Fibroblast of lung (primary cell): ENCODE measurements at regions not wholly inside any gene's neighbourhood (a gene's known extent, or its start where the extent isn't known, plus 50 kb on each side); places are given as distances from the start of the nearest gene placed in this dataset.

ENCODE experiments used
- DNase-seq, 2 donors: peaks; one replicate each; pipeline versions ENCODE4 v3.0.0 to v3.0.0-alpha.2; 2010; ENCODE audit warnings: low read depth in 2 of 2
- H2AFZ ChIP-seq: 2 replicates; pipeline ENCODE4 v1.5.1; 2012; ENCODE audit warnings: low read length, control low read depth, inconsistent platforms
- H3K27ac ChIP-seq: 2 replicates; pipeline ENCODE4 v1.5.1; 2011; ENCODE audit warnings: low read length, control low read depth; ENCODE audit not compliant: insufficient read depth
- H3K27me3 ChIP-seq: 2 replicates; pipeline ENCODE4 v1.5.1; 2011; ENCODE audit warnings: mild to moderate bottlenecking, low read length; ENCODE audit not compliant: control insufficient read depth, insufficient read depth
- H3K36me3 ChIP-seq: 2 replicates; pipeline ENCODE4 v1.5.1; 2011; ENCODE audit warnings: low read length; ENCODE audit not compliant: control insufficient read depth, insufficient read depth
- H3K4me1 ChIP-seq: 2 replicates; pipeline ENCODE4 v1.5.1; 2011; ENCODE audit warnings: low read length; ENCODE audit not compliant: control insufficient read depth, insufficient read depth; ENCODE audit errors: extremely low read depth
- H3K4me2 ChIP-seq: 2 replicates; pipeline ENCODE4 v1.5.1; 2011; ENCODE audit warnings: low read length, control low read depth; ENCODE audit not compliant: insufficient read depth; ENCODE audit errors: extremely low read depth
- H3K4me3 ChIP-seq, 4 experiments: fragments of 200-600 bp in 1 of 4; sonication (generic) in 1 of 4; replicated peaks in 1 of 4; 2 replicates each; pipeline ENCODE4 v1.5.1; 2011 to 2016; ENCODE audit warnings: low read length in 4 of 4, low read depth in 3 of 4, mild to moderate bottlenecking in 3 of 4, control low read depth in 2 of 4, inconsistent platforms in 1 of 4, mixed read lengths in 1 of 4; ENCODE audit not compliant: insufficient read depth in 1 of 4; ENCODE audit errors: control extremely low read depth in 1 of 4
- H3K79me2 ChIP-seq: 2 replicates; pipeline ENCODE4 v1.5.1; 2012; ENCODE audit warnings: mild to moderate bottlenecking, low read length, inconsistent platforms; ENCODE audit not compliant: control insufficient read depth, insufficient read depth
- H3K9ac ChIP-seq: 2 replicates; pipeline ENCODE4 v1.5.1; 2011; ENCODE audit warnings: mild to moderate bottlenecking, low read length, control low read depth; ENCODE audit not compliant: insufficient read depth
- H3K9me3 ChIP-seq: 2 replicates; pipeline ENCODE4 v1.5.1; 2012; ENCODE audit warnings: low read depth, low read length; ENCODE audit not compliant: control insufficient read depth, insufficient read depth
- H4K20me1 ChIP-seq: 2 replicates; pipeline ENCODE4 v1.5.1; 2011; ENCODE audit warnings: low read length; ENCODE audit not compliant: control insufficient read depth, insufficient read depth; ENCODE audit errors: extremely low read depth
- CTCF ChIP-seq, 2 donors: IDR thresholded peaks in 1 of 2; conservative IDR thresholded peaks in 1 of 2; 1 replicate in 1 of 2; 2 replicates in 1 of 2; pipeline ENCODE4 v1.5.1; 2011 to 2012; ENCODE audit warnings: low read length in 2 of 2, control low read depth in 1 of 2, inconsistent platforms in 1 of 2, low read depth in 1 of 2, mild to moderate bottlenecking in 1 of 2
- EZH2 ChIP-seq: IDR thresholded peaks from 2 replicates; pipeline ENCODE4 v1.5.1; 2012; ENCODE audit warnings: low read length, control low read depth, mild to moderate bottlenecking; ENCODE audit errors: missing control alignments

- TF ChIP-seq EZH2 (no peak), CTCF (conservative IDR thresholded peaks at IDR 0.05 in 1 of 2, IDR thresholded peaks at IDR 0.05 in 1 of 2; ENCODE audit: low read depth in 1 of 2, low read length in 2 of 2) (no peak)
- Histone ChIP-seq H3K9me3 (no peaks in the 10 kb centered on the region), H3K4me3 (no peak overlapping the region), H3K4me2 (no peak overlapping the region), H3K79me2 (no peaks in the 10 kb centered on the region), H3K27me3 (no peaks in the 10 kb centered on the region), H2AFZ (no peak overlapping the region), H3K9ac (no peak overlapping the region), H3K36me3 (no peaks in the 10 kb centered on the region), H4K20me1 (no peaks in the 10 kb centered on the region), H3K4me1 (peaks cover 15% of the 10 kb centered on the region), H3K27ac (no peak overlapping the region)
- no peak for DNase-seq
Measured at GRCh38 chr21:28768753-28769152, 223.9 kb downstream of the LTN1 start.

DNA sequence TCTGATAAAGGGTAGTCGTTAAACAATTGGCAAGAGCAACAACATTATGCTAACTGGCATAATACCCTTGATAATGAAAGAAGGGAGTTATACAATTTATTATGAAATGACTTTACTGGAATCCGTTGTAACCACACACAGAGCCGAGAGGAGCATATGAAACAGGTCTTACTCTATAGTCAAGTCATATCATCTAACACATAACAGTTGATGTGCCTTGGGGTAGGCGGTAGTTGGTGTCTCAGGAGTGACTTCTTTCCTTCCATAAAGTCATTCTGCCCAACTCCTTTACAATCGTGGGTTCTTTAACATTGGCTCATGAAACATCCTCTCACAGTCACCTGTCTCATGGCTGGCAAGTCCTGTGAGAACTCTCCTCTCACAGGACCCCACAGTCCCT is 225.2 kb downstream of the LTN1 start:
- no peak overlapping the region for H3K4me3 ChIP-seq
- no peaks in the 10 kb centered on the region for H4K20me1 ChIP-seq
- H3K4me2 ChIP-seq, result no peak overlapping the region
- peaks cover 10% of the 10 kb centered on the region for H3K4me1 ChIP-seq
- TF ChIP-seq CTCF (conservative IDR thresholded peaks at IDR 0.05 in 1 of 2, IDR thresholded peaks at IDR 0.05 in 1 of 2; ENCODE audit: low read depth in 1 of 2, low read length in 2 of 2), result no peak
- H3K27ac ChIP-seq, result no peak overlapping the region
- H3K27me3 ChIP-seq, result no peaks in the 10 kb centered on the region
- no peak for DNase-seq
- no peaks in the 10 kb centered on the region for H3K36me3 ChIP-seq
- H2AFZ ChIP-seq, result no peak overlapping the region
- no peak overlapping the region for H3K9ac ChIP-seq
- H3K9me3 ChIP-seq, result no peaks in the 10 kb centered on the region
- H3K79me2 ChIP-seq, result no peaks in the 10 kb centered on the region

DNA sequence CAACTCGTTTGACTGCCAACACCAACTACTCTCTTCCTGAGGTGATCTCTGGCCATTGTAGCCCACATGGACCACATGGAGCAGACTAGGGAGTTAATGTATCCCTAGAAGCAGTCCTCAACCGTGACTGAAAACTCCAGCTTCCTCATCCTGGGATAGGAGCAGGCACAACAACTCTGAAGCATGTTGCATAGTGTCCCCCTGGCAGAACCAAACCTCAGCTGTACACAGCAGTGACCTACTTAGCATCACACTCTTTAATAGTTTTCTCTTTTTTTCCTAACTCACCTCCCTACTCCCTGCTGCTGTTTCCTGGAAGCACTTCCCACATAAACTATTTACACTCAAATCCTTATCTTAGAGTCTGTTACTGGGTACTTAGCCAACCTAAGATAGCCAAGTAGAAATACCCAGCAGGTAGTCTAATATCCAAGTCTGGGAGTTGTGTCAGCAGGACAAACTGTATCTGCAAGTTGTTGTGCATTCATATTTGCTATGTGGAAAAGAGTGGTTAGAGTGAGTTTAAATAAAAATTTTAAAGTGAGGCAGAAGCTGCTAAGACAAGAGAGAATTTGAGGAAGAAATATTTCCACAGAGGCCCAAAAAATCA is 228.8 kb downstream of the LTN1 start:
- no peaks in the 10 kb centered on the region for H3K4me1 ChIP-seq
- H4K20me1 ChIP-seq, result no peaks in the 10 kb centered on the region
- no peak overlapping the region for H3K4me2 ChIP-seq
- H3K79me2 ChIP-seq, result no peaks in the 10 kb centered on the region
- no peaks in the 10 kb centered on the region for H3K27me3 ChIP-seq
- H3K27ac ChIP-seq, result no peak overlapping the region
- H3K4me3 ChIP-seq, result no peak overlapping the region
- H3K36me3 ChIP-seq, result no peaks in the 10 kb centered on the region
- H2AFZ ChIP-seq, result no peak overlapping the region
- no peak for DNase-seq
- no peak overlapping the region for H3K9ac ChIP-seq
- H3K9me3 ChIP-seq, result no peaks in the 10 kb centered on the region
- no peak for TF ChIP-seq EZH2
- TF ChIP-seq CTCF (conservative IDR thresholded peaks at IDR 0.05 in 1 of 2, IDR thresholded peaks at IDR 0.05 in 1 of 2; ENCODE audit: low read depth in 1 of 2, low read length in 2 of 2), result no peak
